GM11168 (cell line): ENCODE measurements at regions not wholly inside any gene's neighbourhood (a gene's known extent, or its start where the extent isn't known, plus 50 kb on each side); places are given as distances from the start of the nearest gene placed in this dataset.
"Not testable (repeated sequence)": the region's sequence is repeated elsewhere in the genome, so short reads cannot be mapped to it uniquely, and the experiment has no call there.

Source experiments
- in situ Hi-C: fragments of 300-500 bp; cut with MboI; formaldehyde crosslinking; loops from one replicate; pipeline ENCODE4 v1.12.0; 2022; ENCODE audit warnings: low sequenced_read_pairs; ENCODE audit not compliant: unreplicated experiment

DNA sequence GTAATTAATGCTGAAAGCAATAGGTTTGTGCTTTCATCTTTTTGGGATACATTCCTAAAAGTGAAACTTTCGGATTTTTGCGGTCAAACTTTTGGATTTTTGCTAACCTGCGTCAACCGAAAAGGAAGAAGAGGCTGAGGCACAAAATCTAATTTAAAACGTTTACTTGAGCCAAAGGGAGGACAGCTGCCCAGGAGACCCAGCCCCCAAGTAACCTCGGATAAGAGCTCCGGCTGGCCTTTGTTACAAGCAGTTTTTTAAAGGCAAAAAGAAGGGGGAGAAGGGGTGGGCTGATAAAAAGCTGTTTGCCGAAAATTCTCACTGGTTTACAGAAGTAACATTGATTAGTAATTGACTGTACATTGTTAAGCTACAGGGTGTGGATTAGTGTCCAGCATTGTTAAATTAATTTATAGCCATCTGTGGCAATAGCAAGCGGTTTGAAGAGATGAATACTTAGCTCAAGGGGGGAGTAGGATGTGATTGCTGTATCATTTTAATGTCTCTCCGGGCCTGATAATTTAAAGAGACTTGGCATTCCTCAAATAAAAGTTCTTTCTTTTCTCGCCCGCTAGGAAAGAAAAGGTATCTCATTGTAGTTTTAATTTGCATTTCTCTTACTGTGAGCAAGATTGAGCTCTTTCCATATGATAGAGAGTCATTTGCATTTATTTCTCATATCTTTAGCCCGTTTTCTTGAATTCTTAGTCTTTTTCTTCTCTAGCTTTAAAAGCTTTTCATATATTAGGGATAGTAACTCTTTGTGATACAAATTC, 59.1 kb upstream of the USP9X start:
- in situ Hi-C loops: no loop called here

DNA sequence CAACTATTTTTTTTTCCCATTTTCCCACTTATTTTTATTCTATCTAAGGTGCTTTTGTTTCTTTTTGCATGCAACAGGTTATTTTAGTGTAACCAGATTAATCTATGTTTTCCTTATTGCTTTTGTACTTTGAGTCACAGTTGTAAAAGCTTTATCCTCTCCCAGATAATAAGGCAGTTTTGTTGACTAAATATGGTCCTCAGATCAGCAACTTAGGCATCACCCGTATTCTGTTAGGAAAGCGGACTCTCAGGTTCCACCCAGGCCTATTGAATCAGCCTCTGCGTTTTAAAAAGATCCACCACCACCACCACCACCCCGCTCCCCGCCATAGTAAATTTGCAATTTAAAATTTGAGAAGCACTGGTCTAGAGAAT, 58.6 kb upstream of the USP9X start:
- in situ Hi-C loops: no loop called here

DNA sequence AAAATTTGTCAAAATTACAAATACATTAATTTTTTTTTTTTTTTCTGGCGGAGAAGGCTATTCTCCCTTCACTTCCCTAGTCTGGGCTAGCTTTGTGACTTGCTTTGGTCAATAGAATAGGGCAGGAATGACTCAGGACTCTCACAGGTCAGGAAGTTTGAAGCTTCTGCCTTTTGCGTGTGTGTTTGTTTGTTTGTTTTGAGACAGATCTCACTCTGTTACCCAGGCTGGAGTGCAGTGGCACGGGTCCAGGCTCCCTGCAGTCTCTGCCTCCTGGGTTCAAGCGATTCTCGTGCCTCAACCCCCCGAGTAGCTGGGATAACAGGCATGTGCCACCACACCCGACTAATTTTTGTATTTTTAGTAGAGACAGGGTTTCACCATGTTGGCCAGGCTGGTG, 55.9 kb upstream of the USP9X start:
- in situ Hi-C loops: no loop called here

DNA sequence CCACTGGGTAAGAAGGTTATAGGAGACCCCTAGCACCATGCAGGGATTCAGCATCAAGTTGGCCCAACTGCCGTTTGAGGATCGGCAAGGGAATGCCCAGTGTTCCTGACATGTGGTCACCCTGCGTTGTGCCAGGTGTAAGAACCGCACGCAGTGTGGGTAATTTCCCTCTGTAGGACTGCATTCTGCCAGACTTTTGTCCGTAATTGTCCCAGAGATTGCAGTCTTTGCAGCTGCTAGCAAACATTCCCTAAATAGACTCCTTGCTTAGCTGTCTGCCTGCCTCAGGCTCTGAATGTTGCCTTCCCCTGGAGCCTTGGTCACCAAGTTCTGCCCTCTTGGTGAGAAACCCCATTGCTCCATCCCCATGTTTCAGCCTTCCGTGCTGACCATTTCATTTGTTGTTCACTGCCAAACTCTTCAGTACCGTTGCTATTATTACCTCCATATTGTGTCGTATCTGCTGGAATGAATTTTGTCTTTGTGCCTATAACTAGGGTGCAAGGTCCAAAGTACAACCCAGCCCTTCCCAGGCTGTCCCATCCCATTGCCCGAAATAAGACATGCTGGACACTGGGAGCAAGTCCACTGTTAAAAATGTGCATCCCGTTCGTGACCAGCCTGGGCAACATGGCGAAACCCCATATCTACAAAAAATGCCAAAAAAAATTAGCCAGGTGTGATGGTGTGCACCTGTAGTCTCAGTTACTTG, 53.8 kb upstream of the USP9X start:
- in situ Hi-C loops: no loop called here

DNA sequence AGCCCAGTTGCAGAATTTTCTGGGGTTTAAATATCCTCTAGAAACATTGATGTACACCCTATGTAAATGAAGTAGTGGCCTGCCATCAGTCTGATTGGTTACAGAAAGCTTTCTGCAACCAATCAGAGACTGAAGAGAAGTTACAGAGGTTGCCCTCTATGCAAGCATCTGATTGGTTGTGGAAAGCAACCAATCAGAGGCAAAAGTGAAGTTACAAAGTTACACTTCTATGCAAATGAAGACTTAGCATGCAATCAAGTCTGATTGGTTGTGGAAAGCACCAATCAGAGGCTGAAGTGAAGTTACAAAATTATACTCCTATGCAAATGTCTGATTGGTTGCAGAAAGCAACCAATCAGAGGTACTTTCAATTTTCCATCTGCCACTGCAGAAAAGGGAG, 51.9 kb upstream of the USP9X start:
- in situ Hi-C loops: no loop called here

DNA sequence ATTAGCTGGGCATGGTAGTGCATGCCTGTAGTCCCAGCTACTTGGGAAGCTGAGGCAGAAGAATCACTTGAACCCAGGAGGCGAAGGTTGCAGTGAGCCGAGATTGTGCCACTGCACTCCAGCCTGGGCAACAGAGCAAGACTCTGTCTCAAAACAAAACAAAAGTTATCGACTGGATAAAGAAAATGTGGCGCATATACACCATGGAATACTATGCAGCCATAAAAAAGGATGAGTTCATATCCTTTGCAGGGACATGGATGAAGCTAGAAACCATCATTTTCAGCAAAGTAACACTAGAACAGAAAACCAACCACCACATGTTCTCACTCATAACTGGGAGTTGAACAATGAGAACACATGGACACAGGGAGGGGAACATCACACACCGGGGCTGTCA, 50.3 kb upstream of the USP9X start:
- in situ Hi-C loops: not testable (repeated sequence)
